ENCODE measurements at regions not wholly inside any gene's neighbourhood (a gene's known extent, or its start where the extent isn't known, plus 50 kb on each side); places are given as distances from the start of the nearest gene placed in this dataset.

GRCh38 chr12:23185346-23185745, 560.4 kb downstream of the ETNK1 start:
- H3K9me3 Mint-ChIP-seq: no peaks in the 10 kb centered on the region
- 0 out of 2 replicates have a peak, but pooled peaks cover 3% of the 10 kb centered on the region for H3K4me1 Mint-ChIP-seq
- no peak overlapping the region for H3K4me3 Mint-ChIP-seq
- ATAC-seq (no peak), DNase-seq (ENCODE audit: low spot score) (no peak)
- TF ChIP-seq ZBTB43 (CRISPR knock-in tag; IDR thresholded peaks at IDR 0.05) (no peak), STAT6 (CRISPR knock-in tag; conservative IDR thresholded peaks at IDR 0.05; ENCODE audit: low read depth) (no peak), ZNF671 (CRISPR knock-in tag; IDR thresholded peaks at IDR 0.05) (no peak), NFATC4 (CRISPR knock-in tag; IDR thresholded peaks at IDR 0.05) (no peak), PRDM15 (CRISPR knock-in tag; IDR thresholded peaks at IDR 0.05) (no peak), ZNF121 (CRISPR knock-in tag; IDR thresholded peaks at IDR 0.05) (no peak), NFE2L1 (CRISPR knock-in tag; IDR thresholded peaks at IDR 0.05) (no peak), SMAD3 (CRISPR knock-in tag; IDR thresholded peaks at IDR 0.05; ENCODE audit: borderline replicate concordance) (no peak)
- H3K27me3 Mint-ChIP-seq (ENCODE audit: low read depth): no peaks in the 10 kb centered on the region
- ChIA-PET CTCF (no interaction called here), POLR2A (no interaction called here)
- H3K36me3 Mint-ChIP-seq: no peaks in the 10 kb centered on the region
- H3K27ac Mint-ChIP-seq: no peak overlapping the region

- POLR2A ChIA-PET: no interaction called here
- no peak for ATAC-seq
- H3K4me1 Mint-ChIP-seq: no peaks in the 10 kb centered on the region
- TF ChIP-seq RELA (CRISPR knock-in tag; IDR thresholded peaks at IDR 0.05; ENCODE audit: borderline replicate concordance) (no peak), IRF1 (CRISPR knock-in tag; IDR thresholded peaks at IDR 0.05) (no peak), ELF4 (CRISPR knock-in tag; IDR thresholded peaks at IDR 0.05; ENCODE audit: low read depth) (no peak), NFYB (CRISPR knock-in tag; conservative IDR thresholded peaks at IDR 0.05; ENCODE audit: low read depth) (no peak), NFE2L1 (CRISPR knock-in tag; IDR thresholded peaks at IDR 0.05) (no peak)
- no peak overlapping the region for H3K27ac Mint-ChIP-seq
- H3K9me3 Mint-ChIP-seq: no peaks in the 10 kb centered on the region
- no peak overlapping the region for H3K4me3 Mint-ChIP-seq
- CTCF ChIA-PET: no interaction called here
- H3K27me3 Mint-ChIP-seq (ENCODE audit: low read depth): no peaks in the 10 kb centered on the region
- no peak for DNase-seq (ENCODE audit: low spot score)
- no peaks in the 10 kb centered on the region for H3K36me3 Mint-ChIP-seq
Observed at GRCh38 chr12:23186950-23187349, 562.0 kb downstream of the ETNK1 start.

- Mint-ChIP-seq H3K27ac (no peak overlapping the region), H3K9me3 (peaks cover 15% of the 10 kb centered on the region), H3K4me1 (no peaks in the 10 kb centered on the region), H3K4me3 (no peak overlapping the region), H3K36me3 (no peaks in the 10 kb centered on the region), H3K27me3 (ENCODE audit: low read depth) (no peaks in the 10 kb centered on the region)
- ATAC-seq: no peak
- TF ChIP-seq NFE2L1 (CRISPR knock-in tag; IDR thresholded peaks at IDR 0.05) (no peak), NR2C2 (CRISPR knock-in tag; IDR thresholded peaks at IDR 0.05) (no peak), ZNF512 (CRISPR knock-in tag; IDR thresholded peaks at IDR 0.05; ENCODE audit: borderline replicate concordance) (no peak), ZNF423 (CRISPR knock-in tag; IDR thresholded peaks at IDR 0.05) (no peak)
- no peak for DNase-seq (ENCODE audit: low spot score)
- POLR2A ChIA-PET: no interaction called here
- CTCF ChIA-PET: interaction anchor here (1.3 kb wide), 1 partner anchor 28 kb away, joined by 5 read pairs; no protein-coding TSS in a partner anchor
Observed at GRCh38 chr12:23193552-23193951, 568.6 kb downstream of the ETNK1 start.
